Osteoblast (primary cell): ENCODE measurements at regions not wholly inside any gene's neighbourhood (a gene's known extent, or its start where the extent isn't known, plus 50 kb on each side); places are given as distances from the start of the nearest gene placed in this dataset.

Experiments
- DNase-seq: peaks from one replicate; pipeline ENCODE4 v3.0.0; 2011; ENCODE audit warnings: low spot score, mixed read lengths; ENCODE audit not compliant: insufficient read length; ENCODE audit errors: missing footprints
- H2AFZ ChIP-seq: 2 replicates; pipeline ENCODE4 v1.6.0; 2011; ENCODE audit warnings: mild to moderate bottlenecking, low read length
- H3K27ac ChIP-seq: 2 replicates; pipeline ENCODE4 v1.5.1; 2011; ENCODE audit warnings: mild to moderate bottlenecking, low read depth, low read length, moderate library complexity
- H3K27me3 ChIP-seq: 2 replicates; pipeline ENCODE4 v1.6.0; 2012; ENCODE audit warnings: mild to moderate bottlenecking, control low read depth, inconsistent platforms, low read length, moderate library complexity; ENCODE audit not compliant: insufficient read depth
- H3K36me3 ChIP-seq: 2 replicates; pipeline ENCODE4 v1.5.1; 2011; ENCODE audit warnings: mild to moderate bottlenecking, low read length, control low read depth, moderate library complexity; ENCODE audit not compliant: insufficient read depth
- H3K4me1 ChIP-seq: 2 replicates; pipeline ENCODE4 v1.5.1; 2011; ENCODE audit warnings: mild to moderate bottlenecking, low read length, control low read depth, moderate library complexity; ENCODE audit not compliant: insufficient read depth
- H3K4me2 ChIP-seq: 2 replicates; pipeline ENCODE4 v1.6.0; 2011; ENCODE audit warnings: mild to moderate bottlenecking, low read length; ENCODE audit not compliant: insufficient read depth
- H3K4me3 ChIP-seq: fragments of 200-600 bp; sonication (generic); 3 replicates; pipeline ENCODE4 v1.5.1; 2012; ENCODE audit warnings: mild to moderate bottlenecking, low read length, inconsistent platforms; ENCODE audit not compliant: insufficient read depth
- H3K79me2 ChIP-seq: 2 replicates; pipeline ENCODE4 v1.6.0; 2012; ENCODE audit warnings: mild to moderate bottlenecking, low read length, control low read depth, inconsistent platforms; ENCODE audit not compliant: insufficient read depth
- H3K9me3 ChIP-seq: 2 replicates; pipeline ENCODE4 v1.5.1; 2011; ENCODE audit warnings: low read depth, low read length, control low read depth
- H4K20me1 ChIP-seq: 2 replicates; pipeline ENCODE4 v1.6.0; 2012; ENCODE audit warnings: mild to moderate bottlenecking, low read length, control low read depth; ENCODE audit not compliant: insufficient read depth
- CTCF ChIP-seq: IDR thresholded peaks from 2 replicates; pipeline ENCODE4 v1.5.1; 2011; ENCODE audit warnings: mild to moderate bottlenecking, low read depth, low read length, moderate library complexity; ENCODE audit errors: extremely low read depth

GRCh38 chr14:30251557-30252100, 307.3 kb upstream of the G2E3 start:
- Histone ChIP-seq H3K4me1 (no peaks in the 10 kb centered on the region), H3K79me2 (no peaks in the 10 kb centered on the region), H3K4me2 (no peak overlapping the region), H2AFZ (no peak overlapping the region), H3K27ac (no peak overlapping the region), H3K9me3 (no peaks in the 10 kb centered on the region), H3K27me3 (no peaks in the 10 kb centered on the region), H3K36me3 (no peaks in the 10 kb centered on the region), H3K4me3 (no peak overlapping the region), H4K20me1 (no peaks in the 10 kb centered on the region)
- DNase-seq: no peak
- no peak for TF ChIP-seq CTCF

- Histone ChIP-seq H4K20me1 (no peaks in the 10 kb centered on the region), H3K9me3 (no peaks in the 10 kb centered on the region), H3K27me3 (no peaks in the 10 kb centered on the region), H3K4me2 (no peak overlapping the region), H3K4me1 (no peaks in the 10 kb centered on the region), H3K4me3 (no peak overlapping the region), H3K27ac (no peak overlapping the region), H3K36me3 (no peaks in the 10 kb centered on the region), H3K79me2 (no peaks in the 10 kb centered on the region), H2AFZ (no peak overlapping the region)
- DNase-seq: no peak
- TF ChIP-seq CTCF: no peak
Measured at GRCh38 chr14:30252151-30252550, 306.8 kb upstream of the G2E3 start.

DNA sequence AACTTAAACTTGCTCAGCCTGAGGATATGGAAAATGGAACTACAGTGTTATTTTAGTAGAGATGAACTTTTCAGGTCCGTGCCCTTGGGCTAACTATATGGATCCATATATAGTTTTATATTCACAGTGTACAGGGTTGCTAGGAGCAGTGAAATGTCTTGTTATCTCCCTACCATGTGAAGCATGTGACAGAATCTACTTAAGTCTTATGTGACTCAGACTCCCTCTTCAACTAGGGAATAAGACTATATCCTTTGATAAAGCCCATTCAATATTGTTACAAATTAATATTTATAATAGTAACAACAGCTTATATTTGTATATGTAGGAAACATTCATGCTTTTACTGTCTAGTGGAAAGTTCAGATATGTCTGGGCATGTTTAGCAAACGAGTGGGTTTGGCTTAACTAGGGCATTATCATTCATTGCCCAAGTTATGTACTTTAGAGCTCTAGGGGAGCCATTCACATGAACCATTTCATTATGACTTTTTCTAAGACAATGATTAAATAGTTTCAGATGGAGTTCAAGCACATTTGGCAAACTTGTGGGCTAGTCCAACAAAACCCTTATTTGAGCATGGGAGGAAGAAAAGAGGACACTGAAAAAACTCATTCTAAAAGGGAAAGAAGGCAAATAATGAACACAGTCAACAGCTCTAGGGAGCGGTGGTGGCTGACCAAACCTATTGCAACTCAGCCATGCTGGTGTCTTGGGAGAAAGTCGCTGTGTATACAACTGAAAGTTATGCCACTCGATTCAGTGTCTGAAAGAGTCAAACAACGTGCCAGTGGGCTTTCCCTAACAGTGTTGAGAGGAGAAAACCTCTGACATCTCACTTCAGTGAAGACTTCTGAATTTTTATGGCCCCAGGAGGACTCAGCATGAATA, 305.9 kb upstream of the G2E3 start:
- Histone ChIP-seq H3K27me3 (no peaks in the 10 kb centered on the region), H3K4me1 (no peaks in the 10 kb centered on the region), H2AFZ (peak overlapping the region; percentile 69), H3K9me3 (no peaks in the 10 kb centered on the region), H3K4me3 (no peak overlapping the region), H3K36me3 (no peaks in the 10 kb centered on the region), H3K79me2 (no peaks in the 10 kb centered on the region), H3K27ac (no peak overlapping the region), H4K20me1 (no peaks in the 10 kb centered on the region), H3K4me2 (peak overlapping the region; percentile 12)
- DNase-seq: no peak
- TF ChIP-seq CTCF: no peak

DNA sequence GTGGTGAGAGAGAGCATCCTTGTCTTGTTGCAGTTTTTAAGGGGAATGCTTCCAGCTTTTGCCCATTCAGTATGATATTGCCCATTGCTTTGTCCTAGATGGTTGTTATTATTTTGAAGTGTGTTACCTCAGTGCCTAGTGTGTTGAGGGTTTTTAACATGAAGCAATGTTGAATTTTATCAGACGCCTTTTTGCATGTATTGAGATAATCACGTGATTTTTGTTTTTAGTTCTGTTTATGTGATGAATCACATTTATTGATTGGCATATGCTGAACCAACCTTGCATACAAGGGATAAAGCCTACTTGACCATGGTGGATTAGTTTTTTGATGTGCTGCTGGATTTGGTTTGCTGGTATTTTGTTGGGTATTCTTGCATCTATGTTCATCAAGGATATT, 302.3 kb upstream of the G2E3 start:
- no peak for DNase-seq
- Histone ChIP-seq H2AFZ (no peak overlapping the region), H3K27ac (no peak overlapping the region), H3K36me3 (no peaks in the 10 kb centered on the region), H3K79me2 (no peaks in the 10 kb centered on the region), H4K20me1 (no peaks in the 10 kb centered on the region), H3K4me3 (no peak overlapping the region), H3K9me3 (no peaks in the 10 kb centered on the region), H3K4me2 (no peak overlapping the region), H3K27me3 (no peaks in the 10 kb centered on the region), H3K4me1 (no peaks in the 10 kb centered on the region)
- no peak for TF ChIP-seq CTCF
